SK-N-SH (cell line): ENCODE measurements at regions not wholly inside any gene's neighbourhood (a gene's known extent, or its start where the extent isn't known, plus 50 kb on each side); places are given as distances from the start of the nearest gene placed in this dataset.

Experiments used
- CTCF ChIA-PET: fragments of 300-600, 350-600 bp; formaldehyde crosslinking; extraction: SDS; loops from one replicate; lab custom pipeline; 2021; lab: Yijun Ruan, JAX
- POLR2A ChIA-PET: fragments of 350-600 bp; sonication (Branson Sonifier 250); formaldehyde crosslinking; extraction: SDS; loops from one replicate; lab custom pipeline; 2020; ENCODE audit warnings: antibody characterized with exemption, inconsistent platforms; lab: Yijun Ruan, JAX
- DNase-seq: peaks from one replicate; pipeline ENCODE4 v3.0.0; 2012
- H2AFZ ChIP-seq: fragments of 200-600 bp; sonication (generic); 2 replicates; pipeline ENCODE4 v1.8.1; 2016; ENCODE audit warnings: antibody characterized with exemption, mild to moderate bottlenecking, low read depth
- H3F3A ChIP-seq: fragments of 200-600 bp; sonication (generic); replicated peaks from 2 replicates; pipeline ENCODE3; 2016; ENCODE audit warnings: antibody characterized with exemption, mild to moderate bottlenecking; ENCODE audit not compliant: insufficient read depth
- H3K27ac ChIP-seq, 2 experiments: fragments of 200-500 bp in 1 of 2; fragments of 200-600 bp in 1 of 2; sonication (Bioruptor generic) in 1 of 2; sonication (generic), shearing (Covaris generic) in 1 of 2; 2 replicates each; pipeline versions ENCODE4 v1.5.1 to v1.6.1; 2014 to 2016; ENCODE audit warnings: low read depth in 2 of 2, inconsistent platforms in 1 of 2, low read length in 1 of 2, mild to moderate bottlenecking in 1 of 2, mixed read lengths in 1 of 2
- H3K27me3 ChIP-seq: fragments of 200-600 bp; sonication (generic), shearing (Covaris generic); 2 replicates; pipeline ENCODE4 v1.6.1; 2016; ENCODE audit warnings: mixed run types; ENCODE audit not compliant: insufficient read depth
- H3K36me3 ChIP-seq, 2 experiments: fragments of 200-500 bp in 1 of 2; fragments of 200-600 bp in 1 of 2; sonication (Bioruptor generic) in 1 of 2; sonication (generic) in 1 of 2; replicated peaks in 1 of 2; 2 replicates each; pipeline versions ENCODE3 to v1.5.1; 2014 to 2016; ENCODE audit warnings: low read length in 1 of 2, mild to moderate bottlenecking in 1 of 2; ENCODE audit not compliant: insufficient read depth in 2 of 2, control insufficient read depth in 1 of 2
- H3K4me1 ChIP-seq, 2 experiments: fragments of 200-500 bp in 1 of 2; fragments of 200-600 bp in 1 of 2; sonication (Bioruptor generic) in 1 of 2; sonication (generic), shearing (Covaris generic) in 1 of 2; 2 replicates each; pipeline versions ENCODE4 v1.5.1 to v1.6.1; 2014 to 2016; ENCODE audit warnings: low read depth in 1 of 2, low read length in 1 of 2, mixed run types in 1 of 2; ENCODE audit not compliant: insufficient read depth in 2 of 2, control insufficient read depth in 1 of 2
- H3K4me2 ChIP-seq: fragments of 200-600 bp; sonication (generic), shearing (Covaris generic); 2 replicates; pipeline ENCODE4 v1.6.1; 2017; ENCODE audit warnings: mixed run types
- H3K4me3 ChIP-seq, 2 experiments: fragments of 200-500 bp in 1 of 2; fragments of 200-600 bp in 1 of 2; sonication (Bioruptor generic) in 1 of 2; sonication (generic), shearing (Covaris generic) in 1 of 2; 2 replicates each; pipeline versions ENCODE4 v1.5.1 to v1.8.1; 2014 to 2016; ENCODE audit warnings: low read depth in 2 of 2, inconsistent platforms in 1 of 2, low read length in 1 of 2, mild to moderate bottlenecking in 1 of 2, mixed read lengths in 1 of 2, moderate library complexity in 1 of 2
- H3K79me2 ChIP-seq: fragments of 200-600 bp; sonication (generic); 2 replicates; pipeline ENCODE4 v1.8.1; 2017; ENCODE audit warnings: mild to moderate bottlenecking; ENCODE audit not compliant: insufficient read depth
- H3K9ac ChIP-seq: fragments of 200-600 bp; sonication (generic); 2 replicates; pipeline ENCODE4 v1.6.1; 2017; ENCODE audit warnings: mixed run types
- H3K9me2 ChIP-seq: fragments of 200-600 bp; sonication (generic); 2 replicates; pipeline ENCODE4 v1.6.1; 2017; ENCODE audit warnings: mixed run types
- H3K9me3 ChIP-seq: fragments of 200-600 bp; sonication (generic); 2 replicates; pipeline ENCODE4 v1.6.1; 2017; ENCODE audit warnings: mixed run types, mild to moderate bottlenecking, moderate library complexity
- H4K20me1 ChIP-seq: fragments of 200-600 bp; sonication (generic); 2 replicates; pipeline ENCODE4 v1.6.1; 2017; ENCODE audit warnings: mild to moderate bottlenecking, mixed run types; ENCODE audit not compliant: insufficient read depth
- CTCF ChIP-seq: fragments of 200-600 bp; sonication (generic); IDR thresholded peaks from 2 replicates; pipeline ENCODE4 v1.6.1; 2017; ENCODE audit warnings: antibody characterized with exemption, mild to moderate bottlenecking, moderate library complexity
- ELF1 ChIP-seq: IDR thresholded peaks from 2 replicates; pipeline ENCODE4 v1.4.0; 2012
- EP300 ChIP-seq, 2 experiments: IDR thresholded peaks; 2 replicates each; pipeline versions ENCODE4 v1.4.0 to v1.6.1; 2012; ENCODE audit warnings: borderline replicate concordance in 1 of 2, low read depth in 1 of 2, low read length in 1 of 2
- EZH2phosphoT487 ChIP-seq: fragments of 200-600 bp; sonication (generic); IDR thresholded peaks from 2 replicates; pipeline ENCODE4 v1.6.1; 2017; ENCODE audit warnings: low read depth, mixed run types, mild to moderate bottlenecking, antibody characterized with exemption, moderate library complexity, borderline replicate concordance
- FOSL2 ChIP-seq: IDR thresholded peaks from 2 replicates; pipeline ENCODE4 v1.4.0; 2012; ENCODE audit warnings: low read depth, mild to moderate bottlenecking, moderate library complexity, borderline replicate concordance
- FOXM1 ChIP-seq: IDR thresholded peaks from 2 replicates; pipeline ENCODE4 v1.4.0; 2012; ENCODE audit warnings: low read depth, mild to moderate bottlenecking
- GABPA ChIP-seq: IDR thresholded peaks from 2 replicates; pipeline ENCODE4 v1.4.0; 2012; ENCODE audit warnings: low read depth, mild to moderate bottlenecking
- GATA2 ChIP-seq: sonication (generic); formaldehyde crosslinking; IDR thresholded peaks from 2 replicates; pipeline ENCODE4 v1.5.0; 2020; ENCODE audit warnings: mild to moderate bottlenecking, missing genetic modification reagents
- JUND ChIP-seq: IDR thresholded peaks from 2 replicates; pipeline ENCODE4 v1.4.0; 2012
- MAX ChIP-seq: IDR thresholded peaks from 2 replicates; pipeline ENCODE4 v1.4.0; 2012; ENCODE audit warnings: low read depth
- MEF2A ChIP-seq: IDR thresholded peaks from 2 replicates; pipeline ENCODE4 v1.4.0; 2012; ENCODE audit warnings: low read depth, borderline replicate concordance
- MXI1 ChIP-seq: IDR thresholded peaks from 2 replicates; pipeline ENCODE4 v1.6.1; 2012; ENCODE audit warnings: mild to moderate bottlenecking, low read depth, low read length, improper control_type of control experiment
- NFIC ChIP-seq: IDR thresholded peaks from 2 replicates; pipeline ENCODE4 v1.4.0; 2012; ENCODE audit warnings: borderline replicate concordance
- NRF1 ChIP-seq: IDR thresholded peaks from 2 replicates; pipeline ENCODE4 v1.6.1; 2012; ENCODE audit warnings: low read depth, mild to moderate bottlenecking, low read length
- RCOR1 ChIP-seq: fragments of 150-350 bp; IDR thresholded peaks from 2 replicates; pipeline ENCODE4 v1.6.1; 2017; ENCODE audit warnings: antibody characterized with exemption, low read length
- REST ChIP-seq: IDR thresholded peaks from 2 replicates; pipeline ENCODE4 v1.6.1; 2012; ENCODE audit warnings: mild to moderate bottlenecking, low read depth, low read length, moderate library complexity
- RXRA ChIP-seq: IDR thresholded peaks from 2 replicates; pipeline ENCODE4 v1.4.0; 2012; ENCODE audit warnings: low read depth, mild to moderate bottlenecking, borderline replicate concordance
- SIN3A ChIP-seq: IDR thresholded peaks from 2 replicates; pipeline ENCODE4 v1.6.1; 2012; ENCODE audit warnings: low read depth, mild to moderate bottlenecking, low read length, moderate library complexity, borderline replicate concordance
- TAF1 ChIP-seq: IDR thresholded peaks from 2 replicates; pipeline ENCODE4 v1.6.1; 2012; ENCODE audit warnings: low read depth, mild to moderate bottlenecking, low read length, moderate library complexity, borderline replicate concordance
- TCF12 ChIP-seq: IDR thresholded peaks from 2 replicates; pipeline ENCODE4 v1.4.0; 2012
- WGBS: methylation state at CpG from one replicate; pipeline ENCODE4 v1.1.6; 2017; ENCODE audit warnings: low lambda C conversion rate; 5-methylcytosine and 5-hydroxymethylcytosine counted together

GRCh38 chr1:198387587-198387986, 152.9 kb downstream of the ATP6V1G3 start:
- Histone ChIP-seq H3K9me3 (no peaks in the 10 kb centered on the region), H3K4me2 (no peak overlapping the region), H3K27me3 (no peaks in the 10 kb centered on the region), H3K27ac (peak overlapping the region in 1 of 2 experiments; percentile 64; a peak in 1 of 4 replicates), H3K4me1 (peaks cover 0 to 2% of the 10 kb centered on the region in 2 experiments; a peak in 2 of 4 replicates), H3K79me2 (no peaks in the 10 kb centered on the region), H3K4me3 (no peak overlapping the region), H3K9ac (no peak overlapping the region), H3K36me3 (no peaks in the 10 kb centered on the region), H3K9me2 (no peaks in the 10 kb centered on the region), H2AFZ (no peak overlapping the region), H3F3A (no peaks in the 10 kb centered on the region), H4K20me1 (no peaks in the 10 kb centered on the region)
- CTCF ChIA-PET = interaction anchor here (1.0 to 1.3 kb wide), 2 partner anchors 55 to 65 kb away, joined by 3 read pairs; no protein-coding TSS in a partner anchor
- TF ChIP-seq RXRA (no peak), RCOR1 (no peak), TAF1 (no peak), GATA2 (CRISPR knock-in tag) (no peak), MAX (no peak), GABPA (no peak), REST (no peak), ELF1 (no peak), JUND (no peak), FOXM1 (no peak), MEF2A (no peak), NRF1 (no peak), FOSL2 (no peak), MXI1 (no peak), TCF12 (no peak), EP300 (IDR thresholded peaks at IDR 0.05; ENCODE audit: borderline replicate concordance in 1 of 2, low read depth in 1 of 2, low read length in 1 of 2) (no peak), CTCF (no peak), EZH2phosphoT487 (no peak), SIN3A (no peak), NFIC (no peak)
- WGBS = 83% methylated on average over 3 of the region's 3 CpGs
- DNase-seq = no peak
- POLR2A ChIA-PET = no interaction called here
